Gastrocnemius medialis (tissue), 4 donors: ENCODE measurements at regions not wholly inside any gene's neighbourhood (a gene's known extent, or its start where the extent isn't known, plus 50 kb on each side); places are given as distances from the start of the nearest gene placed in this dataset.

Experiments
- CTCF ChIP-seq, 5 experiments: fragments of 450-650 bp in 3 of 5; fragments of 200-600 bp in 2 of 5; sonication (generic) in 2 of 5; IDR thresholded peaks in 4 of 5; conservative IDR thresholded peaks in 1 of 5; 1 replicate in 4 of 5; 2 replicates in 1 of 5; pipeline ENCODE4 v1.5.1; 2016 to 2019; ENCODE audit warnings: antibody characterized with exemption in 5 of 5, mild to moderate bottlenecking in 3 of 5, moderate library complexity in 3 of 5
- POLR2A ChIP-seq, 2 donors: fragments of 450-650 bp; IDR thresholded peaks; one replicate each; pipeline ENCODE4 v1.6.1; 2017; ENCODE audit warnings: antibody characterized with exemption in 2 of 2, mild to moderate bottlenecking in 2 of 2, moderate library complexity in 2 of 2

DNA sequence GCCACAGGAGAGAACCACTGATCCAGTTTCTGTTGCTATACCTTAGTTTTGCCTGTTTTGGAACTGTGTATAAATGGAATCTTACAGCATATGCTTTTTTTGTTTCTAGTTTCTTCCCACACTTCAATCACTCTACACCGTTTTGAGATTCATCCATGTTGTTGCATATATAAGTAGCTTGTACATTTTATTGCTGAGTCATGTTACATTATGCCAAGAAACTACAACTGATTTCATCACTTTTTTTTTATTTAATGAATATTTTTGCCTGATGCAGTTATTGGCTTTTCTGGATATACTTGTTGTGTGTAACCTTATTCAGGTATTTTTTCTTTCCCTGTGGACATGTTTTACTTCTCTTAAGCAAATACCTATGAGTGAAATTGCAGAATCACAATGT is 1135.9 kb downstream of the RAPGEF2 start:
- TF ChIP-seq CTCF (IDR thresholded peaks at IDR 0.05 in 4 of 5, conservative IDR thresholded peaks at IDR 0.05 in 1 of 5): no peak
- no peak for TF ChIP-seq POLR2A (IDR thresholded peaks at IDR 0.05)
